H4 (cell line): ENCODE measurements at regions not wholly inside any gene's neighbourhood (a gene's known extent, or its start where the extent isn't known, plus 50 kb on each side); places are given as distances from the start of the nearest gene placed in this dataset.
"Not testable (repeated sequence)": the region's sequence is repeated elsewhere in the genome, so short reads cannot be mapped to it uniquely, and the experiment has no call there.

Experiments used
- DNase-seq: peaks from one replicate; pipeline ENCODE4 v3.0.0-alpha.2; 2015; ENCODE audit warnings: low spot score

GRCh38 chr9:110121170-110121569, 86.8 kb downstream of the C9orf152 start:
- DNase-seq = no peak

GRCh38 chr9:110123341-110124095, 84.4 kb downstream of the C9orf152 start:
- DNase-seq = no peak

- no peak for DNase-seq
Measured at GRCh38 chr9:110124439-110124838, 83.5 kb downstream of the C9orf152 start.

- DNase-seq = no peak
Measured at GRCh38 chr9:110125207-110125751, 82.7 kb downstream of the C9orf152 start.

- DNase-seq = no peak
Measured at GRCh38 chr9:110125763-110126351, 82.1 kb downstream of the C9orf152 start.

GRCh38 chr9:110126499-110126941, 81.4 kb downstream of the C9orf152 start:
- DNase-seq = no peak

- no peak for DNase-seq
Measured at GRCh38 chr9:110126986-110127864, 80.7 kb downstream of the C9orf152 start.

GRCh38 chr9:110128664-110129329, 79.2 kb downstream of the C9orf152 start:
- DNase-seq = no peak

GRCh38 chr9:110129425-110129824, 78.5 kb downstream of the C9orf152 start:
- DNase-seq = no peak

GRCh38 chr9:110130211-110130610, 77.7 kb downstream of the C9orf152 start:
- DNase-seq = no peak

- DNase-seq = no peak
Measured at GRCh38 chr9:110130791-110131416, 77.1 kb downstream of the C9orf152 start.

- DNase-seq = no peak
Measured at GRCh38 chr9:110131499-110131898, 76.5 kb downstream of the C9orf152 start.

- not testable (repeated sequence) for DNase-seq
Measured at GRCh38 chr9:110132531-110132930, 75.4 kb downstream of the C9orf152 start.

- no peak for DNase-seq
Measured at GRCh38 chr9:110133059-110133458, 74.9 kb downstream of the C9orf152 start.

GRCh38 chr9:110133608-110134210, 74.2 kb downstream of the C9orf152 start:
- DNase-seq = no peak

- no peak for DNase-seq
Measured at GRCh38 chr9:110135846-110136245, 72.1 kb downstream of the C9orf152 start.

- DNase-seq = no peak
Measured at GRCh38 chr9:110136802-110137201, 71.2 kb downstream of the C9orf152 start.

- no peak for DNase-seq
Measured at GRCh38 chr9:110140276-110140675, 67.7 kb downstream of the C9orf152 start.

- DNase-seq = no peak
Measured at GRCh38 chr9:110141227-110141793, 66.6 kb downstream of the C9orf152 start.

GRCh38 chr9:110142253-110142652, 65.7 kb downstream of the C9orf152 start:
- DNase-seq = no peak
